ENCODE measurements at regions not wholly inside any gene's neighbourhood (a gene's known extent, or its start where the extent isn't known, plus 50 kb on each side); places are given as distances from the start of the nearest gene placed in this dataset.

- no peak overlapping the region for H3K9ac ChIP-seq (ENCODE audit: low read length)
- no peaks in the 10 kb centered on the region for H3K9me3 ChIP-seq (ENCODE audit: low read length)
- no peak overlapping the region for H3K4me3 ChIP-seq (ENCODE audit: low read depth in 1 of 2, low read length in 2 of 2)
- H3K27ac ChIP-seq (ENCODE audit: low read depth, low read length): no peak overlapping the region
- no peaks in the 10 kb centered on the region for H3K27me3 ChIP-seq (ENCODE audit: control insufficient read depth in 1 of 2, insufficient read depth in 2 of 2, low read length in 2 of 2)
- no peaks in the 10 kb centered on the region for H3K36me3 ChIP-seq (ENCODE audit: insufficient read depth, low read length)
- H3K4me1 ChIP-seq (ENCODE audit: insufficient read depth, low read length): no peaks in the 10 kb centered on the region
These were observed 824.5 kb downstream of the TBC1D22A start for GRCh38 chr22:47586946-47587345.

GRCh38 chr22:47586038-47586437 lies 823.6 kb downstream of the TBC1D22A start:
- Histone ChIP-seq H3K4me3 (ENCODE audit: low read depth in 1 of 2, low read length in 2 of 2) (no peak overlapping the region), H3K4me1 (ENCODE audit: insufficient read depth, low read length) (no peaks in the 10 kb centered on the region), H3K27ac (ENCODE audit: low read depth, low read length) (no peak overlapping the region), H3K9ac (ENCODE audit: low read length) (no peak overlapping the region), H3K9me3 (ENCODE audit: low read length) (no peaks in the 10 kb centered on the region), H3K27me3 (ENCODE audit: control insufficient read depth in 1 of 2, insufficient read depth in 2 of 2, low read length in 2 of 2) (no peaks in the 10 kb centered on the region), H3K36me3 (ENCODE audit: insufficient read depth, low read length) (no peaks in the 10 kb centered on the region)

GRCh38 chr22:47583959-47584562 lies 821.6 kb downstream of the TBC1D22A start:
- no peak overlapping the region for H3K9ac ChIP-seq (ENCODE audit: low read length)
- H3K9me3 ChIP-seq (ENCODE audit: low read length): no peaks in the 10 kb centered on the region
- H3K4me1 ChIP-seq (ENCODE audit: insufficient read depth, low read length): no peaks in the 10 kb centered on the region
- no peaks in the 10 kb centered on the region for H3K27me3 ChIP-seq (ENCODE audit: control insufficient read depth in 1 of 2, insufficient read depth in 2 of 2, low read length in 2 of 2)
- no peak overlapping the region for H3K27ac ChIP-seq (ENCODE audit: low read depth, low read length)
- no peak overlapping the region for H3K4me3 ChIP-seq (ENCODE audit: low read depth in 1 of 2, low read length in 2 of 2)
- H3K36me3 ChIP-seq (ENCODE audit: insufficient read depth, low read length): no peaks in the 10 kb centered on the region

GRCh38 chr22:47582067-47582466 lies 819.6 kb downstream of the TBC1D22A start:
- H3K4me1 ChIP-seq (ENCODE audit: insufficient read depth, low read length): no peaks in the 10 kb centered on the region
- H3K27me3 ChIP-seq (ENCODE audit: control insufficient read depth in 1 of 2, insufficient read depth in 2 of 2, low read length in 2 of 2): no peaks in the 10 kb centered on the region
- no peak overlapping the region for H3K4me3 ChIP-seq (ENCODE audit: low read depth in 1 of 2, low read length in 2 of 2)
- H3K27ac ChIP-seq (ENCODE audit: low read depth, low read length): no peak overlapping the region
- H3K36me3 ChIP-seq (ENCODE audit: insufficient read depth, low read length): no peaks in the 10 kb centered on the region
- no peaks in the 10 kb centered on the region for H3K9me3 ChIP-seq (ENCODE audit: low read length)
- H3K9ac ChIP-seq (ENCODE audit: low read length): no peak overlapping the region

GRCh38 chr22:47580121-47580520 lies 817.7 kb downstream of the TBC1D22A start:
- Histone ChIP-seq H3K27ac (ENCODE audit: low read depth, low read length) (no peak overlapping the region), H3K9me3 (ENCODE audit: low read length) (no peaks in the 10 kb centered on the region), H3K4me3 (ENCODE audit: low read depth in 1 of 2, low read length in 2 of 2) (no peak overlapping the region), H3K27me3 (ENCODE audit: control insufficient read depth in 1 of 2, insufficient read depth in 2 of 2, low read length in 2 of 2) (no peaks in the 10 kb centered on the region), H3K36me3 (ENCODE audit: insufficient read depth, low read length) (no peaks in the 10 kb centered on the region), H3K9ac (ENCODE audit: low read length) (no peak overlapping the region), H3K4me1 (ENCODE audit: insufficient read depth, low read length) (no peaks in the 10 kb centered on the region)

GRCh38 chr22:47576908-47577307 lies 814.5 kb downstream of the TBC1D22A start:
- Histone ChIP-seq H3K4me3 (ENCODE audit: low read depth in 1 of 2, low read length in 2 of 2) (no peak overlapping the region), H3K4me1 (ENCODE audit: insufficient read depth, low read length) (no peaks in the 10 kb centered on the region), H3K9ac (ENCODE audit: low read length) (no peak overlapping the region), H3K9me3 (ENCODE audit: low read length) (no peaks in the 10 kb centered on the region), H3K27ac (ENCODE audit: low read depth, low read length) (no peak overlapping the region), H3K27me3 (ENCODE audit: control insufficient read depth in 1 of 2, insufficient read depth in 2 of 2, low read length in 2 of 2) (no peaks in the 10 kb centered on the region), H3K36me3 (ENCODE audit: insufficient read depth, low read length) (no peaks in the 10 kb centered on the region)

- Histone ChIP-seq H3K27ac (ENCODE audit: low read depth, low read length) (no peak overlapping the region), H3K27me3 (ENCODE audit: control insufficient read depth in 1 of 2, insufficient read depth in 2 of 2, low read length in 2 of 2) (no peaks in the 10 kb centered on the region), H3K9me3 (ENCODE audit: low read length) (no peaks in the 10 kb centered on the region), H3K9ac (ENCODE audit: low read length) (no peak overlapping the region), H3K36me3 (ENCODE audit: insufficient read depth, low read length) (no peaks in the 10 kb centered on the region), H3K4me1 (ENCODE audit: insufficient read depth, low read length) (no peaks in the 10 kb centered on the region), H3K4me3 (ENCODE audit: low read depth in 1 of 2, low read length in 2 of 2) (no peak overlapping the region)
These were observed 812.8 kb downstream of the TBC1D22A start for GRCh38 chr22:47575291-47575690.

- Histone ChIP-seq H3K27ac (ENCODE audit: low read depth, low read length) (no peak overlapping the region), H3K36me3 (ENCODE audit: insufficient read depth, low read length) (no peaks in the 10 kb centered on the region), H3K27me3 (ENCODE audit: control insufficient read depth in 1 of 2, insufficient read depth in 2 of 2, low read length in 2 of 2) (no peaks in the 10 kb centered on the region), H3K9me3 (ENCODE audit: low read length) (no peaks in the 10 kb centered on the region), H3K4me1 (ENCODE audit: insufficient read depth, low read length) (no peaks in the 10 kb centered on the region), H3K4me3 (ENCODE audit: low read depth in 1 of 2, low read length in 2 of 2) (no peak overlapping the region), H3K9ac (ENCODE audit: low read length) (no peak overlapping the region)
These were observed 812.1 kb downstream of the TBC1D22A start for GRCh38 chr22:47574556-47574955.

GRCh38 chr22:47573141-47573540 lies 810.7 kb downstream of the TBC1D22A start:
- H3K27me3 ChIP-seq (ENCODE audit: control insufficient read depth in 1 of 2, insufficient read depth in 2 of 2, low read length in 2 of 2): no peaks in the 10 kb centered on the region
- no peaks in the 10 kb centered on the region for H3K4me1 ChIP-seq (ENCODE audit: insufficient read depth, low read length)
- no peak overlapping the region for H3K4me3 ChIP-seq (ENCODE audit: low read depth in 1 of 2, low read length in 2 of 2)
- no peak overlapping the region for H3K27ac ChIP-seq (ENCODE audit: low read depth, low read length)
- H3K9me3 ChIP-seq (ENCODE audit: low read length): no peaks in the 10 kb centered on the region
- no peak overlapping the region for H3K9ac ChIP-seq (ENCODE audit: low read length)
- no peaks in the 10 kb centered on the region for H3K36me3 ChIP-seq (ENCODE audit: insufficient read depth, low read length)

GRCh38 chr22:47572443-47572842 lies 810.0 kb downstream of the TBC1D22A start:
- H3K4me3 ChIP-seq (ENCODE audit: low read depth in 1 of 2, low read length in 2 of 2): no peak overlapping the region

GRCh38 chr22:47571616-47572015 lies 809.2 kb downstream of the TBC1D22A start:
- Histone ChIP-seq H3K27ac (ENCODE audit: low read depth, low read length) (no peak overlapping the region), H3K36me3 (ENCODE audit: insufficient read depth, low read length) (no peaks in the 10 kb centered on the region), H3K9ac (ENCODE audit: low read length) (no peak overlapping the region), H3K9me3 (ENCODE audit: low read length) (no peaks in the 10 kb centered on the region), H3K27me3 (ENCODE audit: control insufficient read depth in 1 of 2, insufficient read depth in 2 of 2, low read length in 2 of 2) (no peaks in the 10 kb centered on the region), H3K4me1 (ENCODE audit: insufficient read depth, low read length) (no peaks in the 10 kb centered on the region), H3K4me3 (ENCODE audit: low read depth in 1 of 2, low read length in 2 of 2) (no peak overlapping the region)

More at GRCh38 chr22:47572443-47572842, 810.0 kb downstream of the TBC1D22A start:
- Histone ChIP-seq H3K9ac (ENCODE audit: low read length) (no peak overlapping the region), H3K36me3 (ENCODE audit: insufficient read depth, low read length) (no peaks in the 10 kb centered on the region), H3K27ac (ENCODE audit: low read depth, low read length) (no peak overlapping the region), H3K9me3 (ENCODE audit: low read length) (no peaks in the 10 kb centered on the region), H3K4me1 (ENCODE audit: insufficient read depth, low read length) (no peaks in the 10 kb centered on the region), H3K27me3 (ENCODE audit: control insufficient read depth in 1 of 2, insufficient read depth in 2 of 2, low read length in 2 of 2) (no peaks in the 10 kb centered on the region)

- Histone ChIP-seq H3K9me3 (ENCODE audit: low read length) (no peaks in the 10 kb centered on the region), H3K4me3 (ENCODE audit: low read depth in 1 of 2, low read length in 2 of 2) (no peak overlapping the region), H3K36me3 (ENCODE audit: insufficient read depth, low read length) (no peaks in the 10 kb centered on the region), H3K4me1 (ENCODE audit: insufficient read depth, low read length) (no peaks in the 10 kb centered on the region), H3K27ac (ENCODE audit: low read depth, low read length) (no peak overlapping the region), H3K9ac (ENCODE audit: low read length) (no peak overlapping the region), H3K27me3 (ENCODE audit: control insufficient read depth in 1 of 2, insufficient read depth in 2 of 2, low read length in 2 of 2) (no peaks in the 10 kb centered on the region)
These were observed 808.4 kb downstream of the TBC1D22A start for GRCh38 chr22:47570851-47571250.
